Gastrocnemius medialis (tissue), 4 donors: ENCODE measurements at regions not wholly inside any gene's neighbourhood (a gene's known extent, or its start where the extent isn't known, plus 50 kb on each side); places are given as distances from the start of the nearest gene placed in this dataset.

Source experiments
- ATAC-seq, 2 donors: fragments of 150-250 bp; one replicate each; pipeline ENCODE4 v1.9.1; 2016
- DNase-seq, 2 donors: peaks; one replicate each; pipeline ENCODE4 v3.0.0-alpha.2; 2019
- H3K27ac ChIP-seq, 4 donors: fragments of 200-600 bp; sonication (generic); 1 replicate in 1 of 4; 2 replicates in 3 of 4; pipeline ENCODE4 v1.5.1; 2016 to 2018; ENCODE audit warnings: mild to moderate bottlenecking in 2 of 4, moderate library complexity in 1 of 4
- H3K27me3 ChIP-seq, 3 donors: fragments of 200-600 bp; sonication (generic) in 2 of 3; 1 replicate in 1 of 3; 2 replicates in 2 of 3; pipeline versions ENCODE4 v1.5.1 to v1.6.0; 2016 to 2019; ENCODE audit warnings: mild to moderate bottlenecking in 1 of 3, moderate library complexity in 1 of 3
- H3K36me3 ChIP-seq, 2 donors: fragments of 200-600 bp; sonication (generic) in 1 of 2; one replicate each; pipeline ENCODE4 v1.5.1; 2017 to 2018
- H3K4me1 ChIP-seq, 2 donors: fragments of 200-600 bp; sonication (generic) in 1 of 2; one replicate each; pipeline ENCODE4 v1.5.1; 2016 to 2017; ENCODE audit warnings: mild to moderate bottlenecking in 2 of 2
- H3K4me3 ChIP-seq, 4 donors: fragments of 200-600 bp; sonication (generic) in 3 of 4; 1 replicate in 1 of 4; 2 replicates in 3 of 4; pipeline ENCODE4 v1.5.1; 2016 to 2019; ENCODE audit warnings: mild to moderate bottlenecking in 2 of 4
- H3K9me3 ChIP-seq, 3 donors: fragments of 200-600 bp; sonication (generic) in 2 of 3; 1 replicate in 1 of 3; 2 replicates in 2 of 3; pipeline ENCODE4 v1.5.1; 2016 to 2019
- POLR2A ChIP-seq, 2 donors: fragments of 450-650 bp; IDR thresholded peaks; one replicate each; pipeline ENCODE4 v1.6.1; 2017; ENCODE audit warnings: antibody characterized with exemption in 2 of 2, mild to moderate bottlenecking in 2 of 2, moderate library complexity in 2 of 2
- in situ Hi-C, 4 donors: fragments of 200-750 bp; cut with MboI; loops; one replicate each; pipeline versions ENCODE4 v1.15.0 to v1.8.0; 2017; ENCODE audit warnings: low sequenced_read_pairs in 4 of 4
- intact Hi-C: fragments of 100-400 bp; cut with DNase I; formaldehyde crosslinking; loops from one replicate; pipeline ENCODE4 v1.15.1; 2023; ENCODE audit warnings: low total_unique reads
- TF ChIP-seq, protein P1 (sequence below), 5 experiments: fragments of 450-650 bp in 3 of 5; fragments of 200-600 bp in 2 of 5; sonication (generic) in 2 of 5; IDR thresholded peaks in 4 of 5; conservative IDR thresholded peaks in 1 of 5; 1 replicate in 4 of 5; 2 replicates in 1 of 5; pipeline ENCODE4 v1.5.1; 2016 to 2019; ENCODE audit warnings: antibody characterized with exemption in 5 of 5, mild to moderate bottlenecking in 3 of 5, moderate library complexity in 3 of 5

GRCh38 chr5:29990681-29991080 lies 1202.8 kb upstream of the CDH6 start:
- DNase-seq (no peak), ATAC-seq (no peak)
- H3K9me3 ChIP-seq: no peaks in the 10 kb centered on the region
- in situ Hi-C loops: no loop called here
- H3K4me3 ChIP-seq: no peak overlapping the region
- H3K27ac ChIP-seq: no peak overlapping the region
- H3K4me1 ChIP-seq: no peaks in the 10 kb centered on the region
- intact Hi-C loops: no loop called here
- no peaks in the 10 kb centered on the region for H3K36me3 ChIP-seq
- no peaks in the 10 kb centered on the region for H3K27me3 ChIP-seq
- no peak for TF ChIP-seq POLR2A (IDR thresholded peaks at IDR 0.05)
- TF ChIP-seq, protein P1, sequence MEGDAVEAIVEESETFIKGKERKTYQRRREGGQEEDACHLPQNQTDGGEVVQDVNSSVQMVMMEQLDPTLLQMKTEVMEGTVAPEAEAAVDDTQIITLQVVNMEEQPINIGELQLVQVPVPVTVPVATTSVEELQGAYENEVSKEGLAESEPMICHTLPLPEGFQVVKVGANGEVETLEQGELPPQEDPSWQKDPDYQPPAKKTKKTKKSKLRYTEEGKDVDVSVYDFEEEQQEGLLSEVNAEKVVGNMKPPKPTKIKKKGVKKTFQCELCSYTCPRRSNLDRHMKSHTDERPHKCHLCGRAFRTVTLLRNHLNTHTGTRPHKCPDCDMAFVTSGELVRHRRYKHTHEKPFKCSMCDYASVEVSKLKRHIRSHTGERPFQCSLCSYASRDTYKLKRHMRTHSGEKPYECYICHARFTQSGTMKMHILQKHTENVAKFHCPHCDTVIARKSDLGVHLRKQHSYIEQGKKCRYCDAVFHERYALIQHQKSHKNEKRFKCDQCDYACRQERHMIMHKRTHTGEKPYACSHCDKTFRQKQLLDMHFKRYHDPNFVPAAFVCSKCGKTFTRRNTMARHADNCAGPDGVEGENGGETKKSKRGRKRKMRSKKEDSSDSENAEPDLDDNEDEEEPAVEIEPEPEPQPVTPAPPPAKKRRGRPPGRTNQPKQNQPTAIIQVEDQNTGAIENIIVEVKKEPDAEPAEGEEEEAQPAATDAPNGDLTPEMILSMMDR (IDR thresholded peaks at IDR 0.05 in 4 of 5, conservative IDR thresholded peaks at IDR 0.05 in 1 of 5): no peak

DNA sequence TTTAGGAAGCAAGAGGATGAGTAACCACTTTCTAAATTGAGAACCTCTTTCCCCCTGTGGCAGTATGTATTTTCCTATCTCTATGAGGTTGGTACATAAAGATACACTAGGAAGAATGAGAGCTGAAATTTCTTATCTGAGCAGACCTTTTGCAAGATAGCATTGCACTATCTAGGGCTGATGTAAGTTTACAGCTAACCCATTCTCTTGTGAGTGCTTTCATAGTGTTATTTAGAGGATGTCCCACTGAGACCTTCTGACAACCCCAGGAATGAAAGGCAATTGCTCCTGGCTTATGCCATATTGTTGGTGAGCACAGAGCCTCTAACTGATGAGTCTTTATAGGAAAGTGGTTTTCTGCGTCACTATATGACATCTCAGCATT lies 1209.3 kb upstream of the CDH6 start:
- H3K27ac ChIP-seq: no peak overlapping the region
- H3K9me3 ChIP-seq: no peaks in the 10 kb centered on the region
- no peak for TF ChIP-seq POLR2A (IDR thresholded peaks at IDR 0.05)
- TF ChIP-seq, protein P1 (IDR thresholded peaks at IDR 0.05 in 4 of 5, conservative IDR thresholded peaks at IDR 0.05 in 1 of 5): no peak
- H3K36me3 ChIP-seq: no peaks in the 10 kb centered on the region
- no peak overlapping the region for H3K4me3 ChIP-seq
- no peaks in the 10 kb centered on the region for H3K27me3 ChIP-seq
- ATAC-seq: no peak
- no peaks in the 10 kb centered on the region for H3K4me1 ChIP-seq
- in situ Hi-C loops: no loop called here
- intact Hi-C loops: no loop called here
- DNase-seq: no peak

GRCh38 chr5:29983528-29984155 lies 1209.8 kb upstream of the CDH6 start:
- DNase-seq: no peak
- TF ChIP-seq POLR2A (IDR thresholded peaks at IDR 0.05): no peak
- TF ChIP-seq, protein P1 (IDR thresholded peaks at IDR 0.05 in 4 of 5, conservative IDR thresholded peaks at IDR 0.05 in 1 of 5): no peak

DNA sequence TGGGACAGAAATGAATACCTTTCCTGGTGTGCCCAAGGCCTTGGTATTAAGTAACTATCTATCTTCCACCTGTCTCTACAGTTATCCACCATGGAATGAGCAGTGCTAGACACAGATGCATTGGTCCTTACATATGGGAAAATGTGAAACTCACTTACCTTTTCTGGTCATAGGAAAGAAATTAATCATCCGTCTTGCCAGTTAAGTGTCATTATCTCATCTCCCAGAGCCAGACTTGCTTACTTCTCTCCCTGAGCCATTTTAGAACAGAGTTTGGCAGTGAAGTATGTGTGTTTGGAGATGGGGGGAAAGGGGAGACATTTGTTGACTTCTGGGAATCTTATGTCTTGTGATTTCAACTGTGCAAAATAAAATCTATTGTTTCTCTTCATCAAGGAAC lies 1211.0 kb upstream of the CDH6 start:
- H3K9me3 ChIP-seq: no peaks in the 10 kb centered on the region
- DNase-seq: no peak
- in situ Hi-C loops (no loop called here), intact Hi-C loops (no loop called here)
- H3K4me1 ChIP-seq: no peaks in the 10 kb centered on the region
- H3K36me3 ChIP-seq: no peaks in the 10 kb centered on the region
- ATAC-seq: no peak
- no peak overlapping the region for H3K27ac ChIP-seq
- H3K4me3 ChIP-seq: no peak overlapping the region
- no peaks in the 10 kb centered on the region for H3K27me3 ChIP-seq
- no peak for TF ChIP-seq POLR2A (IDR thresholded peaks at IDR 0.05)
- TF ChIP-seq, protein P1 (IDR thresholded peaks at IDR 0.05 in 4 of 5, conservative IDR thresholded peaks at IDR 0.05 in 1 of 5): no peak

More at GRCh38 chr5:29983528-29984155, 1209.8 kb upstream of the CDH6 start:
- H3K27ac ChIP-seq: no peak overlapping the region
- no peak for ATAC-seq
- H3K9me3 ChIP-seq: no peaks in the 10 kb centered on the region
- no peaks in the 10 kb centered on the region for H3K36me3 ChIP-seq
- no peaks in the 10 kb centered on the region for H3K27me3 ChIP-seq
- no peaks in the 10 kb centered on the region for H3K4me1 ChIP-seq
- intact Hi-C loops (no loop called here), in situ Hi-C loops (no loop called here)
- H3K4me3 ChIP-seq: no peak overlapping the region

GRCh38 chr5:29972597-29972996 lies 1220.9 kb upstream of the CDH6 start:
- TF ChIP-seq, protein P1 (IDR thresholded peaks at IDR 0.05 in 4 of 5, conservative IDR thresholded peaks at IDR 0.05 in 1 of 5): no peak
- no peak for TF ChIP-seq POLR2A (IDR thresholded peaks at IDR 0.05)
- H3K36me3 ChIP-seq: no peaks in the 10 kb centered on the region
- no peaks in the 10 kb centered on the region for H3K27me3 ChIP-seq
- in situ Hi-C loops (no loop called here), intact Hi-C loops (no loop called here)
- no peak overlapping the region for H3K4me3 ChIP-seq
- no peak for DNase-seq
- no peak overlapping the region for H3K27ac ChIP-seq
- no peaks in the 10 kb centered on the region for H3K9me3 ChIP-seq
- no peak for ATAC-seq
- H3K4me1 ChIP-seq: no peaks in the 10 kb centered on the region
